ENCODE measurements at regions not wholly inside any gene's neighbourhood (a gene's known extent, or its start where the extent isn't known, plus 50 kb on each side); places are given as distances from the start of the nearest gene placed in this dataset.

DNA sequence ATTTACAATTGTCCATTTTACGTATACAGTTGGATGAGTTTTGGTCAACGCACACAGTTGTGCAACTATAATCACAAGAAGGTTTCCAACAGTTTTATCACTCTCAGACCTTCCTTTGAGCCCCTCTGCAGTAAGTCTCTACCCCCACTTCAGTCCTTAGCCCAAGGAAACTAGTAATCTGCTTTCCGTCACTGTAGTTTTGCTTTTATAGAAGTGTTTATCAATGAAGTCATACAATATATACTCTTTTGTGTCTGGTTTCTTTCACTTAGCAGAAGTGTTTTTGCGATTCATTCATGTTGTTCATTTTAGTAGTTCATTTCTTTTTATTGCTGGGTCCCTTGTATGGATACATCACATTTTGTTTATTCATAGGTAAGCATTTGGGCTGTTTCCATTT is 92.9 kb upstream of the PIP4K2A start (continued):
- TF ChIP-seq, protein P1, sequence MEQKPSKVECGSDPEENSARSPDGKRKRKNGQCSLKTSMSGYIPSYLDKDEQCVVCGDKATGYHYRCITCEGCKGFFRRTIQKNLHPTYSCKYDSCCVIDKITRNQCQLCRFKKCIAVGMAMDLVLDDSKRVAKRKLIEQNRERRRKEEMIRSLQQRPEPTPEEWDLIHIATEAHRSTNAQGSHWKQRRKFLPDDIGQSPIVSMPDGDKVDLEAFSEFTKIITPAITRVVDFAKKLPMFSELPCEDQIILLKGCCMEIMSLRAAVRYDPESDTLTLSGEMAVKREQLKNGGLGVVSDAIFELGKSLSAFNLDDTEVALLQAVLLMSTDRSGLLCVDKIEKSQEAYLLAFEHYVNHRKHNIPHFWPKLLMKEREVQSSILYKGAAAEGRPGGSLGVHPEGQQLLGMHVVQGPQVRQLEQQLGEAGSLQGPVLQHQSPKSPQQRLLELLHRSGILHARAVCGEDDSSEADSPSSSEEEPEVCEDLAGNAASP (IDR thresholded peaks at IDR 0.05), result no peak
- TF ChIP-seq, protein P2, sequence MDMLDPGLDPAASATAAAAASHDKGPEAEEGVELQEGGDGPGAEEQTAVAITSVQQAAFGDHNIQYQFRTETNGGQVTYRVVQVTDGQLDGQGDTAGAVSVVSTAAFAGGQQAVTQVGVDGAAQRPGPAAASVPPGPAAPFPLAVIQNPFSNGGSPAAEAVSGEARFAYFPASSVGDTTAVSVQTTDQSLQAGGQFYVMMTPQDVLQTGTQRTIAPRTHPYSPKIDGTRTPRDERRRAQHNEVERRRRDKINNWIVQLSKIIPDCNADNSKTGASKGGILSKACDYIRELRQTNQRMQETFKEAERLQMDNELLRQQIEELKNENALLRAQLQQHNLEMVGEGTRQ (CRISPR knock-in tag; IDR thresholded peaks at IDR 0.05), result no peak
- no peak for TF ChIP-seq CBX8 (IDR thresholded peaks at IDR 0.05; ENCODE audit: borderline replicate concordance, extremely low read depth, low read depth, low read length, poor library complexity, severe bottlenecking)
- TF ChIP-seq, protein P3, sequence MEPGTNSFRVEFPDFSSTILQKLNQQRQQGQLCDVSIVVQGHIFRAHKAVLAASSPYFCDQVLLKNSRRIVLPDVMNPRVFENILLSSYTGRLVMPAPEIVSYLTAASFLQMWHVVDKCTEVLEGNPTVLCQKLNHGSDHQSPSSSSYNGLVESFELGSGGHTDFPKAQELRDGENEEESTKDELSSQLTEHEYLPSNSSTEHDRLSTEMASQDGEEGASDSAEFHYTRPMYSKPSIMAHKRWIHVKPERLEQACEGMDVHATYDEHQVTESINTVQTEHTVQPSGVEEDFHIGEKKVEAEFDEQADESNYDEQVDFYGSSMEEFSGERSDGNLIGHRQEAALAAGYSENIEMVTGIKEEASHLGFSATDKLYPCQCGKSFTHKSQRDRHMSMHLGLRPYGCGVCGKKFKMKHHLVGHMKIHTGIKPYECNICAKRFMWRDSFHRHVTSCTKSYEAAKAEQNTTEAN (CRISPR knock-in tag; IDR thresholded peaks at IDR 0.05), result no peak
- no peak for TF ChIP-seq HDAC1 (IDR thresholded peaks at IDR 0.05)
- no peak for TF ChIP-seq FOXJ2 (tag; IDR thresholded peaks at IDR 0.05)
- no peak for TF ChIP-seq LARP7 (IDR thresholded peaks at IDR 0.05)
- TF ChIP-seq, protein P4, sequence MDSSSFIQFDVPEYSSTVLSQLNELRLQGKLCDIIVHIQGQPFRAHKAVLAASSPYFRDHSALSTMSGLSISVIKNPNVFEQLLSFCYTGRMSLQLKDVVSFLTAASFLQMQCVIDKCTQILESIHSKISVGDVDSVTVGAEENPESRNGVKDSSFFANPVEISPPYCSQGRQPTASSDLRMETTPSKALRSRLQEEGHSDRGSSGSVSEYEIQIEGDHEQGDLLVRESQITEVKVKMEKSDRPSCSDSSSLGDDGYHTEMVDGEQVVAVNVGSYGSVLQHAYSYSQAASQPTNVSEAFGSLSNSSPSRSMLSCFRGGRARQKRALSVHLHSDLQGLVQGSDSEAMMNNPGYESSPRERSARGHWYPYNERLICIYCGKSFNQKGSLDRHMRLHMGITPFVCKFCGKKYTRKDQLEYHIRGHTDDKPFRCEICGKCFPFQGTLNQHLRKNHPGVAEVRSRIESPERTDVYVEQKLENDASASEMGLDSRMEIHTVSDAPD (CRISPR knock-in tag; IDR thresholded peaks at IDR 0.05), result no peak
- TF ChIP-seq, protein P5, sequence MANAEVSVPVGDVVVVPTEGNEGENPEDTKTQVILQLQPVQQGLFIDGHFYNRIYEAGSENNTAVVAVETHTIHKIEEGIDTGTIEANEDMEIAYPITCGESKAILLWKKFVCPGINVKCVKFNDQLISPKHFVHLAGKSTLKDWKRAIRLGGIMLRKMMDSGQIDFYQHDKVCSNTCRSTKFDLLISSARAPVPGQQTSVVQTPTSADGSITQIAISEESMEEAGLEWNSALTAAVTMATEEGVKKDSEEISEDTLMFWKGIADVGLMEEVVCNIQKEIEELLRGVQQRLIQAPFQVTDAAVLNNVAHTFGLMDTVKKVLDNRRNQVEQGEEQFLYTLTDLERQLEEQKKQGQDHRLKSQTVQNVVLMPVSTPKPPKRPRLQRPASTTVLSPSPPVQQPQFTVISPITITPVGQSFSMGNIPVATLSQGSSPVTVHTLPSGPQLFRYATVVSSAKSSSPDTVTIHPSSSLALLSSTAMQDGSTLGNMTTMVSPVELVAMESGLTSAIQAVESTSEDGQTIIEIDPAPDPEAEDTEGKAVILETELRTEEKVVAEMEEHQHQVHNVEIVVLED (CRISPR knock-in tag; IDR thresholded peaks at IDR 0.05), result no peak
- no peak for TF ChIP-seq CHD2 (IDR thresholded peaks at IDR 0.05; ENCODE audit: low read depth, low read length)
- TF ChIP-seq SNRNP70 (optimal IDR thresholded peaks at IDR 0.05; ENCODE audit: low read depth, low read length), result no peak
